GM23338 (cell line): ENCODE measurements at regions not wholly inside any gene's neighbourhood (a gene's known extent, or its start where the extent isn't known, plus 50 kb on each side); places are given as distances from the start of the nearest gene placed in this dataset.

ENCODE experiments used
- ATAC-seq: fragments of 200-7000 bp; cut with Tn5 transposase; 3 replicates; pipeline ENCODE4 v1.9.1; 2020
- DNase-seq: peaks from one replicate; pipeline ENCODE4 v3.0.0-alpha.2; 2015; ENCODE audit warnings: low spot score
- H2AFZ ChIP-seq: fragments of 200-600 bp; sonication (generic); 2 replicates; pipeline ENCODE4 v1.8.0; 2016; ENCODE audit warnings: antibody characterized with exemption, mild to moderate bottlenecking, moderate library complexity
- H3F3A ChIP-seq: fragments of 200-600 bp; sonication (generic); replicated peaks from 2 replicates; pipeline ENCODE4 v1.8.0; 2017; ENCODE audit warnings: antibody characterized with exemption, mixed run types, low read depth
- H3K27ac ChIP-seq: fragments of 200-600 bp; sonication (generic); 2 replicates; pipeline ENCODE4 v1.6.1; 2016; ENCODE audit warnings: low read depth
- H3K27me3 ChIP-seq: fragments of 200-600 bp; sonication (generic); 2 replicates; pipeline ENCODE4 v1.8.0; 2016; ENCODE audit warnings: mild to moderate bottlenecking, mixed run types, moderate library complexity; ENCODE audit not compliant: insufficient read depth
- H3K36me3 ChIP-seq: fragments of 200-600 bp; sonication (generic); 2 replicates; pipeline ENCODE4 v1.8.0; 2016; ENCODE audit warnings: mild to moderate bottlenecking; ENCODE audit not compliant: insufficient read depth
- H3K4me1 ChIP-seq: fragments of 200-600 bp; sonication (generic); 2 replicates; pipeline ENCODE4 v1.8.0; 2016; ENCODE audit warnings: mild to moderate bottlenecking, moderate library complexity; ENCODE audit not compliant: insufficient read depth
- H3K4me2 ChIP-seq: fragments of 200-600 bp; sonication (generic); 2 replicates; pipeline ENCODE4 v1.7.1; 2017; ENCODE audit warnings: mixed run types
- H3K4me3 ChIP-seq: fragments of 200-600 bp; sonication (generic); 2 replicates; pipeline ENCODE4 v1.6.1; 2016; ENCODE audit warnings: mixed run types
- H3K79me2 ChIP-seq: fragments of 200-600 bp; sonication (generic); replicated peaks from 2 replicates; pipeline ENCODE4 v1.8.0; 2017; ENCODE audit warnings: mild to moderate bottlenecking; ENCODE audit not compliant: insufficient read depth
- H3K9me2 ChIP-seq: fragments of 200-600 bp; sonication (generic); 2 replicates; pipeline ENCODE4 v1.8.0; 2017; ENCODE audit not compliant: insufficient read depth
- H4K20me1 ChIP-seq: fragments of 200-600 bp; sonication (generic); replicated peaks from 2 replicates; pipeline ENCODE4 v1.8.0; 2017; ENCODE audit warnings: mild to moderate bottlenecking; ENCODE audit not compliant: insufficient read depth
- H3K27ac Mint-ChIP-seq: 2 replicates; pipeline ENCODE4 v1.8.0; 2020; ENCODE audit warnings: inconsistent platforms, mild to moderate bottlenecking, moderate library complexity, mixed read lengths
- H3K27me3 Mint-ChIP-seq: 3 replicates; pipeline ENCODE4 v1.8.0; 2022; ENCODE audit warnings: low read depth, mild to moderate bottlenecking, moderate library complexity, mixed read lengths, inconsistent platforms; ENCODE audit not compliant: insufficient read depth, poor library complexity
- H3K36me3 Mint-ChIP-seq: 3 replicates; pipeline ENCODE4 v1.8.0; 2021; ENCODE audit warnings: low read depth, mild to moderate bottlenecking, inconsistent platforms, moderate library complexity, mixed read lengths
- H3K4me1 Mint-ChIP-seq: 3 replicates; pipeline ENCODE4 v1.8.0; 2020; ENCODE audit warnings: mild to moderate bottlenecking, inconsistent platforms, mixed read lengths
- H3K4me3 Mint-ChIP-seq: 3 replicates; pipeline ENCODE4 v1.8.0; 2021; ENCODE audit warnings: moderate library complexity, mild to moderate bottlenecking, inconsistent platforms, mixed read lengths
- H3K9me3 Mint-ChIP-seq: 3 replicates; pipeline ENCODE4 v1.8.0; 2020; ENCODE audit warnings: moderate library complexity, mild to moderate bottlenecking, inconsistent platforms, mixed read lengths
- CREB1 ChIP-seq: fragments of 250-450 bp; sonication (Bioruptor Pico); IDR thresholded peaks from 2 replicates; pipeline ENCODE4 v1.5.0; 2020; ENCODE audit warnings: low read depth, mild to moderate bottlenecking, moderate library complexity
- EZH2 ChIP-seq: fragments of 200-600 bp; sonication (generic); IDR thresholded peaks from one replicate; pipeline ENCODE4 v1.8.0; 2017; ENCODE audit warnings: antibody characterized with exemption, mild to moderate bottlenecking, low read depth; ENCODE audit not compliant: unreplicated experiment
- EZH2phosphoT487 ChIP-seq: fragments of 200-600 bp; sonication (generic); IDR thresholded peaks from one replicate; pipeline ENCODE4 v1.8.1; 2018; ENCODE audit warnings: antibody characterized with exemption; ENCODE audit not compliant: unreplicated experiment
- JUNB ChIP-seq: IDR thresholded peaks from one replicate; pipeline ENCODE4 v1.6.1; 2016; ENCODE audit warnings: antibody characterized with exemption; ENCODE audit not compliant: unreplicated experiment
- NANOG ChIP-seq: IDR thresholded peaks from 2 replicates; pipeline ENCODE4 v1.6.1; 2016; ENCODE audit warnings: antibody characterized with exemption, borderline replicate concordance
- POLR2AphosphoS5 ChIP-seq: IDR thresholded peaks from 2 replicates; pipeline ENCODE4 v1.6.1; 2016; ENCODE audit warnings: antibody characterized with exemption, low read depth
- STAT1 ChIP-seq: IDR thresholded peaks from one replicate; pipeline ENCODE4 v1.6.1; 2016; ENCODE audit warnings: antibody characterized with exemption; ENCODE audit not compliant: unreplicated experiment
- ZNF114 ChIP-seq: fragments of 250-450 bp; sonication (Bioruptor Pico); IDR thresholded peaks from 2 replicates; pipeline ENCODE4 v1.5.0; 2020; ENCODE audit warnings: mild to moderate bottlenecking, moderate library complexity
- ZNF331 ChIP-seq: fragments of 250-450 bp; sonication (Bioruptor Pico); IDR thresholded peaks from 2 replicates; pipeline ENCODE4 v1.5.0; 2020; ENCODE audit warnings: low read depth, mild to moderate bottlenecking, moderate library complexity
- TF ChIP-seq, protein P1 (sequence below): fragments of 250-450 bp; sonication (Bioruptor Pico); IDR thresholded peaks from 2 replicates; pipeline ENCODE4 v1.5.0; 2020; ENCODE audit warnings: mild to moderate bottlenecking, moderate library complexity
- TF ChIP-seq, protein P2 (sequence below): IDR thresholded peaks from 2 replicates; pipeline ENCODE4 v1.6.1; 2016; ENCODE audit warnings: antibody characterized with exemption
- TF ChIP-seq, protein P3 (sequence below), 2 experiments: fragments of 200-600 bp in 1 of 2; sonication (generic) in 1 of 2; conservative IDR thresholded peaks; 2 replicates each; pipeline versions ENCODE4 v1.5.1 to v1.6.1; 2016 to 2017; ENCODE audit warnings: antibody characterized with exemption in 2 of 2, low read depth in 2 of 2, mild to moderate bottlenecking in 2 of 2, moderate library complexity in 1 of 2
- TF ChIP-seq, protein P4 (sequence below): IDR thresholded peaks from one replicate; pipeline ENCODE4 v1.6.1; 2018; ENCODE audit warnings: antibody characterized with exemption; ENCODE audit not compliant: unreplicated experiment

DNA sequence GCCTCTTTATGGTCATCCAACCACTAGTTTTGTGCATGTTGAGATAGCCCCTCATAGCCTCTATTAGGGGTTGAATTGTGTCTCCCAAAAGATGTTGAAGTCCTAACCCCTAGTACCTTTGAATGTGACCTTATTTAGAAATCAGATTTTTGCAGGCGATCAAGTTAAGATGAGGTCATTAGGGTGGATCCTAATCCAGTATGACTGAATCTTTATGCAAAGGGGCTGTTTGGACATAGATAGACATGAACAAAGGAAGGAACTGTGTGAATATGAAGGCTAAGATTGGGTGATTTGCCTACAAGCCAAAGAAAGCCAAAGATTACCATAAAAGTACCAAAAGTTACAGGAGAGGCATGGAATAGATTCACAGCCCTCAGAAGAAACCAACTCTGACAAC lies 209.6 kb downstream of the NUAK1 start:
- ATAC-seq (no peak), DNase-seq (no peak)
- no peaks in the 10 kb centered on the region for H3K36me3 Mint-ChIP-seq

More for the DNA sequence above, 209.6 kb downstream of the NUAK1 start:
- TF ChIP-seq ZNF331 (no peak), POLR2AphosphoS5 (no peak), ZNF114 (no peak), EZH2 (no peak), JUNB (no peak), EZH2phosphoT487 (no peak), STAT1 (no peak), CREB1 (CRISPR knock-in tag) (no peak), NANOG (no peak)
- TF ChIP-seq, protein P1, sequence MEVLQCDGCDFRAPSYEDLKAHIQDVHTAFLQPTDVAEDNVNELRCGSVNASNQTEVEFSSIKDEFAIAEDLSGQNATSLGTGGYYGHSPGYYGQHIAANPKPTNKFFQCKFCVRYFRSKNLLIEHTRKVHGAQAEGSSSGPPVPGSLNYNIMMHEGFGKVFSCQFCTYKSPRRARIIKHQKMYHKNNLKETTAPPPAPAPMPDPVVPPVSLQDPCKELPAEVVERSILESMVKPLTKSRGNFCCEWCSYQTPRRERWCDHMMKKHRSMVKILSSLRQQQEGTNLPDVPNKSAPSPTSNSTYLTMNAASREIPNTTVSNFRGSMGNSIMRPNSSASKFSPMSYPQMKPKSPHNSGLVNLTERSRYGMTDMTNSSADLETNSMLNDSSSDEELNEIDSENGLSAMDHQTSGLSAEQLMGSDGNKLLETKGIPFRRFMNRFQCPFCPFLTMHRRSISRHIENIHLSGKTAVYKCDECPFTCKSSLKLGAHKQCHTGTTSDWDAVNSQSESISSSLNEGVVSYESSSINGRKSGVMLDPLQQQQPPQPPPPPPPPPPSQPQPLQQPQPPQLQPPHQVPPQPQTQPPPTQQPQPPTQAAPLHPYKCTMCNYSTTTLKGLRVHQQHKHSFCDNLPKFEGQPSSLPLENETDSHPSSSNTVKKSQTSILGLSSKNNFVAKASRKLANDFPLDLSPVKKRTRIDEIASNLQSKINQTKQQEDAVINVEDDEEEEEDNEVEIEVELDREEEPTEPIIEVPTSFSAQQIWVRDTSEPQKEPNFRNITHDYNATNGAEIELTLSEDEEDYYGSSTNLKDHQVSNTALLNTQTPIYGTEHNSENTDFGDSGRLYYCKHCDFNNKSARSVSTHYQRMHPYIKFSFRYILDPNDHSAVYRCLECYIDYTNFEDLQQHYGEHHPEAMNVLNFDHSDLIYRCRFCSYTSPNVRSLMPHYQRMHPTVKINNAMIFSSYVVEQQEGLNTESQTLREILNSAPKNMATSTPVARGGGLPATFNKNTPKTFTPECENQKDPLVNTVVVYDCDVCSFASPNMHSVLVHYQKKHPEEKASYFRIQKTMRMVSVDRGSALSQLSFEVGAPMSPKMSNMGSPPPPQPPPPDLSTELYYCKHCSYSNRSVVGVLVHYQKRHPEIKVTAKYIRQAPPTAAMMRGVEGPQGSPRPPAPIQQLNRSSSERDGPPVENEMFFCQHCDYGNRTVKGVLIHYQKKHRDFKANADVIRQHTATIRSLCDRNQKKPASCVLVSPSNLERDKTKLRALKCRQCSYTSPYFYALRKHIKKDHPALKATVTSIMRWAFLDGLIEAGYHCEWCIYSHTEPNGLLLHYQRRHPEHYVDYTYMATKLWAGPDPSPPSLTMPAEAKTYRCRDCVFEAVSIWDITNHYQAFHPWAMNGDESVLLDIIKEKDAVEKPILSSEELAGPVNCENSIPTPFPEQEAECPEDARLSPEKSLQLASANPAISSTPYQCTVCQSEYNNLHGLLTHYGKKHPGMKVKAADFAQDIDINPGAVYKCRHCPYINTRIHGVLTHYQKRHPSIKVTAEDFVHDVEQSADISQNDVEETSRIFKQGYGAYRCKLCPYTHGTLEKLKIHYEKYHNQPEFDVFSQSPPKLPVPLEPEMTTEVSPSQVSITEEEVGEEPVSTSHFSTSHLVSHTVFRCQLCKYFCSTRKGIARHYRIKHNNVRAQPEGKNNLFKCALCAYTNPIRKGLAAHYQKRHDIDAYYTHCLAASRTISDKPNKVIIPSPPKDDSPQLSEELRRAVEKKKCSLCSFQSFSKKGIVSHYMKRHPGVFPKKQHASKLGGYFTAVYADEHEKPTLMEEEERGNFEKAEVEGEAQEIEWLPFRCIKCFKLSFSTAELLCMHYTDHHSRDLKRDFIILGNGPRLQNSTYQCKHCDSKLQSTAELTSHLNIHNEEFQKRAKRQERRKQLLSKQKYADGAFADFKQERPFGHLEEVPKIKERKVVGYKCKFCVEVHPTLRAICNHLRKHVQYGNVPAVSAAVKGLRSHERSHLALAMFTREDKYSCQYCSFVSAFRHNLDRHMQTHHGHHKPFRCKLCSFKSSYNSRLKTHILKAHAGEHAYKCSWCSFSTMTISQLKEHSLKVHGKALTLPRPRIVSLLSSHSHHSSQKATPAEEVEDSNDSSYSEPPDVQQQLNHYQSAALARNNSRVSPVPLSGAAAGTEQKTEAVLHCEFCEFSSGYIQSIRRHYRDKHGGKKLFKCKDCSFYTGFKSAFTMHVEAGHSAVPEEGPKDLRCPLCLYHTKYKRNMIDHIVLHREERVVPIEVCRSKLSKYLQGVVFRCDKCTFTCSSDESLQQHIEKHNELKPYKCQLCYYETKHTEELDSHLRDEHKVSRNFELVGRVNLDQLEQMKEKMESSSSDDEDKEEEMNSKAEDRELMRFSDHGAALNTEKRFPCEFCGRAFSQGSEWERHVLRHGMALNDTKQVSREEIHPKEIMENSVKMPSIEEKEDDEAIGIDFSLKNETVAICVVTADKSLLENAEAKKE (CRISPR knock-in tag), result no peak
- TF ChIP-seq, protein P2, sequence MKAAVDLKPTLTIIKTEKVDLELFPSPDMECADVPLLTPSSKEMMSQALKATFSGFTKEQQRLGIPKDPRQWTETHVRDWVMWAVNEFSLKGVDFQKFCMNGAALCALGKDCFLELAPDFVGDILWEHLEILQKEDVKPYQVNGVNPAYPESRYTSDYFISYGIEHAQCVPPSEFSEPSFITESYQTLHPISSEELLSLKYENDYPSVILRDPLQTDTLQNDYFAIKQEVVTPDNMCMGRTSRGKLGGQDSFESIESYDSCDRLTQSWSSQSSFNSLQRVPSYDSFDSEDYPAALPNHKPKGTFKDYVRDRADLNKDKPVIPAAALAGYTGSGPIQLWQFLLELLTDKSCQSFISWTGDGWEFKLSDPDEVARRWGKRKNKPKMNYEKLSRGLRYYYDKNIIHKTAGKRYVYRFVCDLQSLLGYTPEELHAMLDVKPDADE, result no peak
- TF ChIP-seq, protein P3, sequence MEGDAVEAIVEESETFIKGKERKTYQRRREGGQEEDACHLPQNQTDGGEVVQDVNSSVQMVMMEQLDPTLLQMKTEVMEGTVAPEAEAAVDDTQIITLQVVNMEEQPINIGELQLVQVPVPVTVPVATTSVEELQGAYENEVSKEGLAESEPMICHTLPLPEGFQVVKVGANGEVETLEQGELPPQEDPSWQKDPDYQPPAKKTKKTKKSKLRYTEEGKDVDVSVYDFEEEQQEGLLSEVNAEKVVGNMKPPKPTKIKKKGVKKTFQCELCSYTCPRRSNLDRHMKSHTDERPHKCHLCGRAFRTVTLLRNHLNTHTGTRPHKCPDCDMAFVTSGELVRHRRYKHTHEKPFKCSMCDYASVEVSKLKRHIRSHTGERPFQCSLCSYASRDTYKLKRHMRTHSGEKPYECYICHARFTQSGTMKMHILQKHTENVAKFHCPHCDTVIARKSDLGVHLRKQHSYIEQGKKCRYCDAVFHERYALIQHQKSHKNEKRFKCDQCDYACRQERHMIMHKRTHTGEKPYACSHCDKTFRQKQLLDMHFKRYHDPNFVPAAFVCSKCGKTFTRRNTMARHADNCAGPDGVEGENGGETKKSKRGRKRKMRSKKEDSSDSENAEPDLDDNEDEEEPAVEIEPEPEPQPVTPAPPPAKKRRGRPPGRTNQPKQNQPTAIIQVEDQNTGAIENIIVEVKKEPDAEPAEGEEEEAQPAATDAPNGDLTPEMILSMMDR (conservative IDR thresholded peaks at IDR 0.05; ENCODE audit: low read depth in 2 of 2), result no peak
- TF ChIP-seq, protein P4, sequence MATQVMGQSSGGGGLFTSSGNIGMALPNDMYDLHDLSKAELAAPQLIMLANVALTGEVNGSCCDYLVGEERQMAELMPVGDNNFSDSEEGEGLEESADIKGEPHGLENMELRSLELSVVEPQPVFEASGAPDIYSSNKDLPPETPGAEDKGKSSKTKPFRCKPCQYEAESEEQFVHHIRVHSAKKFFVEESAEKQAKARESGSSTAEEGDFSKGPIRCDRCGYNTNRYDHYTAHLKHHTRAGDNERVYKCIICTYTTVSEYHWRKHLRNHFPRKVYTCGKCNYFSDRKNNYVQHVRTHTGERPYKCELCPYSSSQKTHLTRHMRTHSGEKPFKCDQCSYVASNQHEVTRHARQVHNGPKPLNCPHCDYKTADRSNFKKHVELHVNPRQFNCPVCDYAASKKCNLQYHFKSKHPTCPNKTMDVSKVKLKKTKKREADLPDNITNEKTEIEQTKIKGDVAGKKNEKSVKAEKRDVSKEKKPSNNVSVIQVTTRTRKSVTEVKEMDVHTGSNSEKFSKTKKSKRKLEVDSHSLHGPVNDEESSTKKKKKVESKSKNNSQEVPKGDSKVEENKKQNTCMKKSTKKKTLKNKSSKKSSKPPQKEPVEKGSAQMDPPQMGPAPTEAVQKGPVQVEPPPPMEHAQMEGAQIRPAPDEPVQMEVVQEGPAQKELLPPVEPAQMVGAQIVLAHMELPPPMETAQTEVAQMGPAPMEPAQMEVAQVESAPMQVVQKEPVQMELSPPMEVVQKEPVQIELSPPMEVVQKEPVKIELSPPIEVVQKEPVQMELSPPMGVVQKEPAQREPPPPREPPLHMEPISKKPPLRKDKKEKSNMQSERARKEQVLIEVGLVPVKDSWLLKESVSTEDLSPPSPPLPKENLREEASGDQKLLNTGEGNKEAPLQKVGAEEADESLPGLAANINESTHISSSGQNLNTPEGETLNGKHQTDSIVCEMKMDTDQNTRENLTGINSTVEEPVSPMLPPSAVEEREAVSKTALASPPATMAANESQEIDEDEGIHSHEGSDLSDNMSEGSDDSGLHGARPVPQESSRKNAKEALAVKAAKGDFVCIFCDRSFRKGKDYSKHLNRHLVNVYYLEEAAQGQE, result no peak
- Histone ChIP-seq H3K4me3 (no peak overlapping the region), H2AFZ (no peak overlapping the region), H3K36me3 (no peaks in the 10 kb centered on the region), H3F3A (no peaks in the 10 kb centered on the region), H3K27ac (no peak overlapping the region), H3K9me2 (peaks cover 15% of the 10 kb centered on the region), H4K20me1 (no peaks in the 10 kb centered on the region), H3K4me2 (no peak overlapping the region), H3K79me2 (no peaks in the 10 kb centered on the region), H3K27me3 (no peaks in the 10 kb centered on the region), H3K4me1 (peaks cover 9% of the 10 kb centered on the region; the same call in 1 of the 2 replicates)
- H3K27ac Mint-ChIP-seq, result no peak overlapping the region
- H3K27me3 Mint-ChIP-seq, result no peaks in the 10 kb centered on the region
- H3K9me3 Mint-ChIP-seq, result peaks cover 6% of the 10 kb centered on the region; the same call in 1 of the 3 replicates
- peaks cover 17% of the 10 kb centered on the region for H3K4me1 Mint-ChIP-seq
- H3K4me3 Mint-ChIP-seq, result no peak overlapping the region
